Liver (tissue), 3 donors: ENCODE measurements at regions not wholly inside any gene's neighbourhood (a gene's known extent, or its start where the extent isn't known, plus 50 kb on each side); places are given as distances from the start of the nearest gene placed in this dataset.

ENCODE experiments used
- ATF3 ChIP-seq: IDR thresholded peaks from 2 replicates; pipeline ENCODE4 v1.6.1; 2016; ENCODE audit warnings: antibody characterized with exemption
- CTCF ChIP-seq: fragments of 150-350 bp; IDR thresholded peaks from 2 replicates; pipeline ENCODE4 v1.5.1; 2017; ENCODE audit warnings: improper control_type of control experiment, low read depth, low read length; ENCODE audit not compliant: missing input control
- RAD21 ChIP-seq, 2 donors: IDR thresholded peaks; 2 replicates each; pipeline ENCODE4 v1.6.1; 2016; ENCODE audit warnings: antibody characterized with exemption in 2 of 2, mild to moderate bottlenecking in 2 of 2
- YY1 ChIP-seq: IDR thresholded peaks from 2 replicates; pipeline ENCODE4 v1.6.1; 2016; ENCODE audit warnings: antibody characterized with exemption, mild to moderate bottlenecking
- ZBTB33 ChIP-seq: IDR thresholded peaks from 2 replicates; pipeline ENCODE4 v1.6.1; 2016; ENCODE audit warnings: antibody characterized with exemption
- TF ChIP-seq, protein P1 (sequence below): IDR thresholded peaks from 2 replicates; pipeline ENCODE4 v1.6.1; 2016; ENCODE audit warnings: antibody characterized with exemption
- TF ChIP-seq, protein P2 (sequence below): IDR thresholded peaks from 2 replicates; pipeline ENCODE4 v1.6.1; 2016; ENCODE audit warnings: antibody characterized with exemption, mild to moderate bottlenecking
- donor health status: healthy.
- donor health status: healthy.

- TF ChIP-seq, protein P1, sequence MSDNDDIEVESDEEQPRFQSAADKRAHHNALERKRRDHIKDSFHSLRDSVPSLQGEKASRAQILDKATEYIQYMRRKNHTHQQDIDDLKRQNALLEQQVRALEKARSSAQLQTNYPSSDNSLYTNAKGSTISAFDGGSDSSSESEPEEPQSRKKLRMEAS = no peak
- TF ChIP-seq CTCF (no peak), YY1 (no peak), ZBTB33 (no peak), ATF3 (no peak), RAD21 (IDR thresholded peaks at IDR 0.05) (no peak)
- TF ChIP-seq, protein P2, sequence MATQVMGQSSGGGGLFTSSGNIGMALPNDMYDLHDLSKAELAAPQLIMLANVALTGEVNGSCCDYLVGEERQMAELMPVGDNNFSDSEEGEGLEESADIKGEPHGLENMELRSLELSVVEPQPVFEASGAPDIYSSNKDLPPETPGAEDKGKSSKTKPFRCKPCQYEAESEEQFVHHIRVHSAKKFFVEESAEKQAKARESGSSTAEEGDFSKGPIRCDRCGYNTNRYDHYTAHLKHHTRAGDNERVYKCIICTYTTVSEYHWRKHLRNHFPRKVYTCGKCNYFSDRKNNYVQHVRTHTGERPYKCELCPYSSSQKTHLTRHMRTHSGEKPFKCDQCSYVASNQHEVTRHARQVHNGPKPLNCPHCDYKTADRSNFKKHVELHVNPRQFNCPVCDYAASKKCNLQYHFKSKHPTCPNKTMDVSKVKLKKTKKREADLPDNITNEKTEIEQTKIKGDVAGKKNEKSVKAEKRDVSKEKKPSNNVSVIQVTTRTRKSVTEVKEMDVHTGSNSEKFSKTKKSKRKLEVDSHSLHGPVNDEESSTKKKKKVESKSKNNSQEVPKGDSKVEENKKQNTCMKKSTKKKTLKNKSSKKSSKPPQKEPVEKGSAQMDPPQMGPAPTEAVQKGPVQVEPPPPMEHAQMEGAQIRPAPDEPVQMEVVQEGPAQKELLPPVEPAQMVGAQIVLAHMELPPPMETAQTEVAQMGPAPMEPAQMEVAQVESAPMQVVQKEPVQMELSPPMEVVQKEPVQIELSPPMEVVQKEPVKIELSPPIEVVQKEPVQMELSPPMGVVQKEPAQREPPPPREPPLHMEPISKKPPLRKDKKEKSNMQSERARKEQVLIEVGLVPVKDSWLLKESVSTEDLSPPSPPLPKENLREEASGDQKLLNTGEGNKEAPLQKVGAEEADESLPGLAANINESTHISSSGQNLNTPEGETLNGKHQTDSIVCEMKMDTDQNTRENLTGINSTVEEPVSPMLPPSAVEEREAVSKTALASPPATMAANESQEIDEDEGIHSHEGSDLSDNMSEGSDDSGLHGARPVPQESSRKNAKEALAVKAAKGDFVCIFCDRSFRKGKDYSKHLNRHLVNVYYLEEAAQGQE = no peak
Observed at GRCh38 chr5:174825587-174825986, 101.2 kb downstream of the MSX2 start.
